Muscle of arm (tissue), 1 donor: ENCODE measurements at regions not wholly inside any gene's neighbourhood (a gene's known extent, or its start where the extent isn't known, plus 50 kb on each side); places are given as distances from the start of the nearest gene placed in this dataset.
A peak's percentile ranks its signal among the peaks of the same experiment; 100 is the strongest.
"Not testable (repeated sequence)": the region's sequence is repeated elsewhere in the genome, so short reads cannot be mapped to it uniquely, and the experiment has no call there.

Source experiments
- DNase-seq: peaks from one replicate; pipeline ENCODE4 v3.0.0-alpha.2; 2013

DNA sequence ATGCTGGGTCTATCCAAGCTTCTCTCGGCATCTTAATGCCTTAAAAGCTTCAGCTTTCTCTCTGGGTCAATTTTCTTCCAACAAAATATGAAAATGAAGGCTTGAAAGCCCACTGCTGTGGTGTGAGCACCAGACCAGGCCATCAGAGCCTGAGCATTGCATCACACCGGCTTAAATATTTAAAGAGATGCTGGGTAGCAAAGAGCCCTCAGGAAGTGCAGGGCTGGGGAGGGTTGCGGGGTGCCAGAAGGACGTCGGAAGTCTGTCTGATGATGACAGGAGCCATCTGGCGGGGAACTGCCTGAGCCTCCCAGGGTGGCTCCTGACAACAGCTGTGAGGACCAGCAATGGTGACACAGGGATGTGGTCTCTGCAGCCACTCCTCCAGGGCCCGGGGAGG is 185.5 kb downstream of the OLFM1 start:
- DNase-seq, result no peak

DNA sequence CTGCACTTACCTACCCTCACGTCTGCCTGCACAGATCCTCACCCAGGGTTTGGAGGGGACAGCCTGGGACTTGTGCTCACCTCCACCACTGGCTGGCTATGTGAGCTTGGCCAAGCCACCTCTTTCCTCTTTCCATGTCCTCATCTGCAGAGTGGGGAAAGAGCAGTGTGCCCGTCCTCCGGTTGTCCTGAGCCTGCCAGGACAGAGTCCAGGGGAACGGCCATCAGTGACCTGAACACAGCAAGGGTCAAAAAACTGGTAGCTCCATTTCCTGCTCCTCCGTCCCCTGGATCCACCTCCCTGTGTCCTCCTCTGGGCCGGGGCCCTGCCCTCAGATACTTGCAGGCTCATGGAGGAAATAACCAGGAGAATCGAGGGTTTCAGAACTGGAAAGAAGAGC is 187.7 kb downstream of the OLFM1 start:
- DNase-seq, result no peak

DNA sequence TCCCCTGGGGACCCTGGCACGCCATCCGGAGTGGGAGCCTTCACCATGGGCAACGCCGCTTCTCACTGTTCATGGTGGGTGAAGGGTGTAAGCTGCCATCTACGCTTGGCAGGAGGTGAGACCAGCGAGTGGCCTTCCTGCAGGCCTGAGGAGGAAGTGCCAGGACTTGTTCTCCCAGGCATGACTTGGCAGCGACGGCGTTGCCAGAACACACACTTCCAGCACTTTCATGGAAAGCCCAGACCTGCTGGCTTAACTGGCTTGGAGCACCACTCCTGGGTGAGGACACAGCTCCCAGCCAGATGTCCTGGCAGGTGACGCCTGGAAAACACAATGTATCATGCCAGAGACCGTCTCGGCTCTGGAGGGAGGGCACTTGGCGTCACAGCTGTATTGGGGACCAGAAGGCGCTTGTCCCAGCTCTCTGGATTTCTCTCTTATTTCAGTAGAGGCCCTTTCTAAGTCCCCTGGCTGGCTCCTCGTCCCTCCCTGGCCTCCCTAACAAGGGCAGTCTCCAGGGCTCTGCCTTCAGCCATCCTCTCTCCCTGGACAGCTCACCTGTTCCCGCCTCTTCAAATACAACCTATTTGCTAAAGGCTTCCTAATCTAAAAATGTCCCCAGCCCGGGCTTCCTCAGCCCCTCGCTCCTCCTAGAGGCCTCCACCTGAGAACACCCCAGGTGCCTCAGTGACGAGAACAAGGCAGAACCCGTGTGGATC is 188.3 kb downstream of the OLFM1 start:
- DNase-seq, result no peak

DNA sequence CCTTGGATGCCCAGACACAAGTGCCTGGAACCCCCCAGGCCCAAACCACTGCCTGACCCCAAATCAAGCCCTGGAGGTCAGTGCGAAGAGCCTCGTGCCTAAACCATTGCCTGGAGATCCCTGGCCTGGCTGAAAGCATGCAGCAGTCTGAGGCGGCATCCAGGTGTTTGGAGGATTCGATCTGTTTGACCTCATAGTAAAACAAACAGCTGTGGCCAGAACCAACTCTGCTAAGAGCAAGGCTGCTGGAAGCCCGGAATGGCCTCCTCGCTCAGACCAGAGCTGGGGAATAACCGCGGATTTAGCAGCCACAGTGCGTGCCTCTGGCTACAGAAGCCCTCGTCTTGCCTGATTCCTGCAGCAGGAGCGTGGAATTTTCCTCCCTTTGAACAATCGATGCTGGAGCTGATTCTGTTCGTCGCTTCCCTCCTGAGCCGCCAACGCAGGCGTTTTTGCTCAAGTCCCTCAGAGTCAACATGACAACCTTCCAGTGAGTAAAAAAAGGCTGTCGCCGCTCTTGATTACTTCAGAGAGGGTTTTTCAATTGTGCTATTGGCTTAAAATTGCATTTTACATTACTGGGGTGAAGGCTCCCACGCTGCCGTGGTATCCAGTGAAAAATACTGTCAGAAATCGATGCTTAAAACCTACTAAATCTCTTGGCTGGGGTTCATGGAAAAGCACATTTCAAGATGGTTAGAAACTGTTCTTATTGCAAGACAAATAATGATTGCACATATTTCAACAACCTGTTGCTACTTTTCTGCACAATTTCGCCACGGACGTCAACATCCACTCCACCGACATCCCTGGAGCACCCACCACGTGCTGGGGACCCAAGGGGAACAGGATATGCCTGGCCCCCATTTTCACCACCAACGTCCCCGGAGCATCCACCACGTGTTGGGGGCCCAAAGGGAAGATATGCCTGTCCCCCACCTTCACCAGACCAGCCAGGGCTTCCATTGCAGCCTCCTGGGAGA is 190.0 kb downstream of the OLFM1 start:
- no peak for DNase-seq

DNA sequence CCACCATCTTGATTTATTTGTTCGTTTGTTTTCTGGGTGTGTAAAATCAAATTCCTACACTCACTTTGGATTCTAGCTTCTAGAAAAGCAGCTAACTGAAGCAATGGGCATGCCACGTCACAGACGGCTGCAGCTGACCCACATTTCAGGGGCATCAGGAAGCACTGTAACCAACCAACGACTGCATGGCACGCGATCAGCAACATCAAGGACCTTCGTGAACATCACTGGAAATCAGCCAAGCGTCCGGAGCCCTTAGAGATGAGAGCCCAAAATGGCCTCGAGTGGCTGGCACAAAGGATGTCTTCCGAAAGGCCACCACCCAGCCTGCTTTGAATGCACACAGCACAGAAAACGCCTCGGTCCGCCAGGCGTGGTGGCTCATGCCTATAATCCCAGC is 191.1 kb downstream of the OLFM1 start:
- no peak for DNase-seq

DNA sequence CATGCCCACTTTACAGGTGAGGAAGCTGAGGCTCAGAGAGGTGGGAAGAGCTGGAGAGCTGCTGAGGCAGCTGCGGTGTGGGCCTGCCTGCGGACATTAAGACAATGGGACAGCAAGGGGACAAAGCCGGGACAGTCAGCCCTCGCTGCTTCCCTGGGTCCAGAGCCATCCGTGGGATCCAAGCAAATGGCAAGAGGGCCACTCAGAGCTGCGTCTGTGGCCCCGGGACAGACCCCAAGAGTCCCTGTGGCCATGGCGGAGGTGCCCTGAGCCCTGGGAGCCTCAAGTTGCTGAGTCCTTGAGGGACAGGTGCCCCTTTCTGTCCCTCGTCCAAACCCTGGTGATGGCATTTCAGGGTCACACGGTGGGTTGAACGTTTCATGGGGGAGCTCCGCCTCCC is 191.9 kb downstream of the OLFM1 start:
- no peak for DNase-seq

DNA sequence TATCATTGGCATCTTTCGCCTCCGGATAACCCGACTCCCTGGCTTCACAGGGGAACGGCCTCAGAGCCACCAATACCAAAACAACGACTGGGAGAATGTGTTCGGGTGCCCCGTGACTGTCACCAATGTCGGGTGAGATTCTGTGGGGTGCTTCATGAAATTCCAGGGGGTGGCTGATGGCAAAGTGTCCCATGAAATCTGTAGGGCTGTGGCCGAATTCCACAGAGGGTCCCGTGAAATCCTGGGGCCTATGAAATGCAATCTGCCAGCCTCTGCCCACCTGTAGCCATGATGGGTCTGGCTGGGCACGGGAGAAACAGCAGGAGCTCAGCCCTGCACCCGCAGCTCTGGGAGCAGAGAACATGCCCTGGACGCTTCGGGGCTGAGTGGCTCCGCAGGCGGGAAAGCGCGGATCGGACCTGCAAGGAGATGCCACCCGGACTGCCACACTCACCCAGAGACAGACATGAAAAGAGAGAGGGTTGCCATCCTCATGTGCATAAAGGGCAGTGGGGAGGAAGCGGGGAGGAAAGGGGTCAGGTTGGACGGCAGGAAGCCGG is 192.4 kb downstream of the OLFM1 start:
- no peak for DNase-seq

DNA sequence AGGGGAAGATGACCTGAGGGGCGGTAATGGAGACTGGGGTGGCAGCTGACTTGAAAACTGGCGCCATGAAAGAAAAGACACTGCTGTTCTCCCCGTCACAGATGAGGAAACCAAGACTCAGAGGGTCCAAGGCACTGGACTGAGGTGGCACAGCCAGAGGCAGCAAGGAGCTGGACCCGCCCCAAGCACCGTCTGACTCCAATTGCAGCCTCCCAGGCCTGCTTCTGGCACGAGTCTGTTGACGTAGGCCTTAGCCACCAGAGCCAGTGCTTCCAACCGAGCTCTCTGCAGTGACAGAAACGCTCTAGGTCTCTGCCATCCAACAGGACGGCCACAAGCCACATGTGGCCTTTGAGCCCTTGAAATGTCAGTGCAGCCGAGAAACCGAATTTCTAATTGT is 193.2 kb downstream of the OLFM1 start:
- DNase-seq, result no peak

DNA sequence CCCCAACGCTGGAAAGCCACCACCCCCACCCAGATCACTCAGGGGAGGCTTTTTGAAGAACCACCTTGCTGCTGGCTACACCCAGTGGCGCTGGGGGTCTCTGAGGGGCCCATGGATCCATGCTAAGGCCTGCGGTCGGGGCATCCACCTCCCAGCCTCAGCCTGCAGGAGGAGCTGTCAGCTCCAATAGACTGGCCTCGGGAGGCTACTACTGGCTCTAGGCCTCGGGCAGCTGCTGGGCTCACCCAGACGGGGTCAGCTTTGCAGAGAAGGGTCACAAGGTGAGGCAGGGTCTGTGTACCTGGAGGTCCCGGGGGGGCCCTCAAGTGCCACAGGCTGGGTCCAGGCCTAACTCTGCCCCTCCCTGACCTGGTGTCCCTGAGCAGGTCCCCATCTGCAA is 193.7 kb downstream of the OLFM1 start:
- DNase-seq, result no peak

DNA sequence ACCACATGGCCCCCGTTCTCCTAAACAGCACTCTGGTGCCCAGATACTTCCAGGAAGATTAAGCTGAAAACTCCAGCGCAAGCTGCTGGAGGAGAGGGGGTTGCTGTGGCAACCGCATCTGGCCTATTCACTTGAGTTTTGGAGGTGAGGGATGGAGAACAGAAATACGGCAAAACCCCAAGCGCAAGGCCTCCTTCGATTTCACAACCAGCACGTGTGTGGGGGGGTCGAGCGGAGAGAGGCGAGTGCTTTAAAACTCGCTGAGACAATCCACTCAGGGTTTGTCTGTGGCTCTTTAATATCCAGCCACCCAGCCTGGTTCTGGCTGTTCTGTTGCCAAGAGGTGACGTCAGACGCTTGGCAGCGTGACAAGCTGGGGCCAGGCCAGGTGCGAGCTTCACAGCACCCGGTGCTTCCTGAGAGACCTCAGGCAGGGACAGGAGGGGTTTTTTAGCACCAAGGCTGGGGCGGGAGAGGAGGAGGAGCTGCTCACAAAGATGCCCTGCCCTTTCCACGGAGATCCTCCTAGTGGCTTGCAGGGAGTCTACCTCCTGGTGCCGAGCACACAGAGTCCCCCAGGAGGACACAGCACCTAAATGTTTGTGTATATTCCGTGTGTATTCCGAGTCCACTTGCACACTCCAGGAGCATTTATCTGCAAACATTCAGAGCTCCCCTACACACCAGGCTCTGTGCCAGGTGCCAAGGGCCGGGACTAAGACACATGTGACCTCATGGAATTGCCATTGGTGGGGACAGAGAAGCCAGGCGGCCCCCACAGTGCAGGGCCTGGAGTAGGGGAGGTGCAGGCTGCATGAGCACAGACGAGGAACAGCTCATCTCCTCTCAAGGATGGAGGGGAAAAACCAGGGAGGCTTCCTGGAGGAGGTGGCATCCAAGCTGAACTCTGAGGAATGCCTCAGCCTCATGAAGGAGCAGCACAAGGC is 194.6 kb downstream of the OLFM1 start:
- DNase-seq, result peak; percentile 43

DNA sequence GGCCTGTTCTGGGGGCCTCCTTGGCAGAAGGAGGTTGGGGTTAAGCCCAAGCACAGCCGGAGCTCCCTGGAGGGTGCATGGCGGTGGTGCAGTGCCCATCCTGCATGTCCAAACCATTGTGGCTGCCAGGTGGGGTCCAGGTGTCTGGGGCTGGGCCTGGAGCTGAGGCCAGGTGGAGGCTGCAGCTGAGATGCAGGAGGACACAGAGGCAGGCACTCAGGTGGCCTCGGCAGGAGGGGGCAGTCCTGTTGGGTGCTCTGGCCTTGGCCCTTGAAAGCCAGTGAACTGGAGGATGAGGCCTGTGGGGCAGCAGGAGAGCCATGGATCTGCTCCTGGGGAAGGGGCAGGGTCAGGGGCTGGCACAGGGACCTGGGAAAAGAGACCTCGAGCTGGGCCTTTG is 195.3 kb downstream of the OLFM1 start:
- no peak for DNase-seq

DNA sequence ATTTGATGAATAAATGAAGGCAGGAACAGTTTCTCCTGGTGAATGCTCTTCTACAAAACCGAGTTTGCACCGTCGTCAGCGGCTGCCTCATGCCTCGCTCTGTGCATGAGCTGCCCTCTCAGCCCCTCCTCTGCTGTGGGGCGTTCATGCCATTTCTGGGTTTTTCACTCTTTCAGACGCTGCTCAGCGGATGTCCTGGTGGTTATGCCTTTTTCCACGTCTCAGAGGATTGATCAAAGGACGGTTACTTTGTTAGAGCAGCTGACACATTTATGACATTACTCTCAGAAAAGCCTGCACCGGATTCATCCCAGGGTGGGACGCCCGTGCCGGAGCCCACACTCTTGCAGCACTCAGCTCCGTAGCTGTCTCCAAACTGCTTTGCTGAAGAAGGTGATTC is 195.9 kb upstream of the PPP1R26 start:
- no peak for DNase-seq

DNA sequence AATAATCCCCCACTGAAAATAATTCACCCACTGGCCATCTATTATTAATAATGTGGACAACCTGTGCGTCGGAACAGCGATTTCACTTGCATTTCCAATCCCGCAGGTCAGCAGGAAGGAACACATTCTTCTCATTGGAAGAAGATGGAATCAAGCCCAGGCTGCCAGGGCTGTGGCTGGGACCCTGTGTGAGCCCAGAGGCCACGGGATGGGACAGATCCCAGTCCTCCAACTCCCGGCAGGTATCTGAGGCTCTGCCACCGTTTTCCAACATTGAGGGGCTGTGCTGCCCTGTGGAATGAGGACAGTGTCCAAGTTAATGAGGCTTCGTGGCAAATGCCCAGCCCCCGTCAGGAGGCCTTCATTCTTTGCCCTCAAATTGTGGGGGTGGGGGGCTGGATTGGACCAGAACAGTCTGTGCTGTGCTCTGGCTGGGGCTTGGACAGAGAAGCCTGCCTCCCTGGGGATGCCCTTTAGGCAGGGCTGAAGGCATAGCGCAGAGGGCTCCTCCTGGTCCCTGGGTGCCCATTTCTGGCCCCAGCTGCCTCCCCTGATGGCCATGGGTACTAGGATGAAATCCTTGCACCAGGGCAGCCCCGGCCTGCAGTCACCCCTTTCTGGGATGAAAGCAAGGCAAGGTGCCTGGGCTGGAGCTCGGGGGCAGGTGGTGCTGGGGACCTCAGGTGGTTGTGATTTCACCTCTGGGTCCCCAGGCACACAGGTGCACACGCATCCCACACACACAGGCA is 195.0 kb upstream of the PPP1R26 start:
- no peak for DNase-seq

DNA sequence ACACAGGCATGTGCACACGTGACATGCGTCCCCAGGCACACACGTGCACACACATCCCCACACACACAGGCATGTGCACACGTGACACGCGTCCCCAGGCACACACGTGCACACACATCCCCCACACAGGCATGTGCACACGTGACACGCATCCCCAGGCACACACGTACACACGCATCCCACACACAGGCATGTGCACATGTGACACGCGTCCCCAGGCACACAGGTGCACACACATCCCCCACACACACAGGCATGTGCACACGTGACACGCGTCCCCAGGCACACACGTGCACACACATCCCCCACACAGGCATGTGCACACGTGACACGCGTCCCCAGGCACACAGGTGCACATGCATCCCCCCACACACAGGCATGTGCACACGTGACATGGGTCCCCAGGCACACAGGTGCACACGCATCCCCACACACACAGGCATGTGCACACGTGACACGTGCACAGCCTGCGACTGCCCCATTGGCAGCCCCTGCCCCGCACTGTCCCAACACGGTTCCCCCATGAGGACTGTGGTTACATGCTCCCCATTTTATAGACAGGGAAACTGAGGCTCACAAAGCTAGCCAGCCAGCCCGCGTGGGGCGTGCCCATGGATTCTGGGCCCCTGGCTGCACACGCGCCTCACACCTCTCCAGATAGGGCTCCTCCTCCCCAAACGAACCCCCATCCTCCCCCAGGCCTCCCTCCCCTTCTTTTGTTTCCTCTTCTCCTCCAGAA is 193.2 kb upstream of the PPP1R26 start:
- DNase-seq, result not testable (repeated sequence)

DNA sequence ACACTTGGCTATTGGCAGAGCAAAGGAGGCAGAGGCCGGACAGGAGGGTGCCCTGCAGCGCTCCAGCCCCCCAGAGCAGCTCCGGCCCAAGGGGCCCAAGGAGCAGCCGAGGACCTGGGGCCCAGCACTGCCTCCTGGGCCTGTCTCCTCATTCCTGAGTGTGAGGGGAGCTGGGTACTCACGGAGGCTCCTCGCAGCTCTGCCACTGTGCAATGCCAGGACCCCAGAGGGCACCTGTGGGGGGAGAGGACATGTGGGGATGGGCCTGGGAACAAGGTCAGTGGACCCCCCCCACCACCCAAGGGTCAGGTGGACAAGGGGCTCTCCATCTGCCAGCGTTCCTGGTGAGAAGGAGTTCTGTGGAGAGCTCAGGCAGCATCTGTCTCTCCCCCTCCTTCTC is 192.6 kb upstream of the PPP1R26 start:
- DNase-seq, result no peak

DNA sequence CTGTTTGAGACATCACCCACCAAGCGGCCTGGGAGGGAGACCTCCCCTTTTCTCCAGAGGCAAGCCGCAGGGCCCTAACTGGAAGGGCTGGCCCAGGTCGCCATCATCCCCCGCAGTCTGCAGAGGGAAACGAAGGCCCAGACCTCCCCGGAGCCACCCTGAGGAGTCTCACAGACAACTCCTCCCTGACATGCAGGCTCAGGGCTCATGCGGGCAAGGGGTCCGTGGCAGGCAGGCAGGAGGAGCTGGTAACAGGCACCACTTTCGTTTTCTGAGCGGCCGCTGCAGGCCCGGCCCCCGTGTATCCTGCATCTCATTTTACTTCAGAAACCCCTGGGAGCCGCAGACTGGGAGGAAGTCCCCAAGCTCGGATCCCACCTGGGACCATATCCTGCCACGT is 192.0 kb upstream of the PPP1R26 start:
- DNase-seq, result no peak

DNA sequence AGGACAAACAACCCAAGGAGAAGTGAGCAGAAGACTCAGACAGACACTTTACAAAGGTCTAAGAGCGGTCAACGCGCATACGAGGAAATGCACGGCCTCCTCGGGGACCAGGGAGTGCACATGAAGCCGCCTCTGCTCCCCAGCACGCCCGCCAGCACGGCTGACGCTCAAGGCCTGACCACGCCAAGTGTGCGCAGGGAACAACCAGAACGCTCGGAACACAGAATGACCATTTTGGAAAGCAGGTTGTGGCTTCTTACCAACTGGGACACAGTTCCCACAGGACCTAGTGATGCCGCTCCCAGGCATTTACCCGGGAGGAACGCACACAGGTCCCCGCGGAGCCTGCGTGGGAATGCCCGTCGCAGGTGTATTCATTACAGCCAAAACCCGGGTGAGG is 191.5 kb upstream of the PPP1R26 start:
- DNase-seq, result no peak

DNA sequence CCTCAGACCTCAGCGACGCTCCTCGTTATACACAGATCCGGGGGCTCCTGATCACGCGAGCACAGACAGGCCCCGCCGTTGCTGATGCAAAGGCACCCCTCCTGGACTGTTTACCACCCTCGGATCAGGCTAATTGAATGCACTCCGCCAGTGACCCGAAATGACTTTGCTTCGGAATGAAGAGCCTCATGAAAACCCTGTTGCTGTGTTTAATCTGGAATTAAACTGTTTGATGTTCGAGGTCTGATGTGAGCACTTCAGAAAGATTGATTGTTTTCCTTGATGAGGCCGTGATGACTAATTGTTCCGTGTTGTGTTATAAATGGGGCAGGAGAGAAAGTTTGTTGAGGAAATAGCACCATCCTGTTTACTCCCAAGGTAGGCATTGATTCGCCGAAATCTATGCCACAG is 190.5 kb upstream of the PPP1R26 start:
- DNase-seq, result no peak

DNA sequence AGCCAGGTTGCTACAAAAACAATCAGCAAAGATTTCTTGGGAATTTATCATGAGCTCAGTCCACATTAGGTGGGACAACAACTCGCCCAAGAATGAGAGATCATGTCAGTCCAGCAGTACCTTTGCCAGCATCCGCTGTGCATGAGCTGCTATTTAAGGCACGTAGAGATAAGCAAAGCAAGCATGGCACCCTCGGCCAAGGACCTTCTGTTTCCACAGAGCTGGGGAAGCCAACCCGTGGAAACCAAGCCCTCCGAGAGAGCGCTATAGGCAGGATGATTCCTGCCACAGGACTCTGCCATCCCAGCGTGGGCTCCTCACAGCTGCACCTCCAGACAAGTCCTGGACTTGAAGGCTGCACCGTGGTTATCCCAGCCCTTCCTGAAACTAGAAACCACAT is 189.5 kb upstream of the PPP1R26 start:
- no peak for DNase-seq

DNA sequence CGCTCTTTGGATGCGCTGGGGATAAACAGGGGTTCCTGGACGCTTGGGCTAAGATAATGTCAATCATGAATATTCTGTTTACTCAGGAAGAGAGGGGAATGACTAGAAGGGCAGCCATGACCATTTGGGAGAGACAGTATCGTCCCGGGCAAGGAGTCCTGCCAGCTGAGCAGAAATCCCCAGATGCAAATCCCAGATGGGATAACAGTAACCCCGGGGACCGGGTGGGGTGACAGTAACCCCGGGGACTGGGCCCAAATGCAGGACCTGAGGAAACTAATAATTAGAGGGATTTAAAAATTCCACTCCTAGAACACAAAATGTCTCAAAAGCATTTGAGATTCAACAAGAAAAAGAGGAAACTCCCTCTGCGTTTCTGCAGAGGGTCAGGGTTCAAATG is 189.0 kb upstream of the PPP1R26 start:
- no peak for DNase-seq
